H1 (cell line): ENCODE measurements at regions not wholly inside any gene's neighbourhood (a gene's known extent, or its start where the extent isn't known, plus 50 kb on each side); places are given as distances from the start of the nearest gene placed in this dataset.

Experiments
- CTCF ChIA-PET: fragments of 300-600 bp; sonication (Branson Sonifier 250); formaldehyde crosslinking; loops from one replicate; lab custom pipeline; 2021; ENCODE audit not compliant: partially characterized antibody; lab: Charles Lee
- POLR2A ChIA-PET: fragments of 300-600 bp; sonication (Branson Sonifier 250); formaldehyde crosslinking; loops from one replicate; lab custom pipeline; 2021; ENCODE audit warnings: inconsistent platforms; ENCODE audit not compliant: partially characterized antibody; lab: Charles Lee
- DNase-seq, 2 experiments: peaks; one replicate each; pipeline versions ENCODE4 v3.0.0 to v3.0.0-alpha.2; 2010 to 2022; ENCODE audit warnings: low spot score in 2 of 2, low read depth in 1 of 2, mixed read lengths in 1 of 2
- FAIRE-seq: peaks from 2 replicates; lab custom pipeline; 2011; peaks lifted over from hg19 to GRCh38; lab: Jason Lieb, UNC
- H2AFZ ChIP-seq: 2 replicates; pipeline ENCODE4 v1.8.1; 2012; ENCODE audit warnings: low read length, inconsistent platforms
- H2AK5ac ChIP-seq: 2 replicates; pipeline ENCODE4 v1.6.1; 2013; ENCODE audit warnings: low read depth, low read length
- H2BK120ac ChIP-seq: replicated peaks from 2 replicates; pipeline ENCODE3; 2013; ENCODE audit warnings: low read depth, low read length, inconsistent platforms
- H2BK12ac ChIP-seq: 2 replicates; pipeline ENCODE4 v1.6.1; 2013; ENCODE audit warnings: low read depth, low read length
- H2BK15ac ChIP-seq: 2 replicates; pipeline ENCODE4 v1.6.1; 2013; ENCODE audit warnings: low read length
- H2BK20ac ChIP-seq: 2 replicates; pipeline ENCODE4 v1.6.1; 2013; ENCODE audit warnings: low read length
- H2BK5ac ChIP-seq: 2 replicates; pipeline ENCODE4 v1.6.1; 2013; ENCODE audit warnings: low read depth, low read length
- H3K14ac ChIP-seq: 2 replicates; pipeline ENCODE4 v1.6.1; 2013; ENCODE audit warnings: inconsistent platforms; ENCODE audit not compliant: insufficient read length
- H3K18ac ChIP-seq: 2 replicates; pipeline ENCODE4 v1.6.1; 2013; ENCODE audit warnings: low read length; ENCODE audit errors: extremely low read depth
- H3K23ac ChIP-seq: 2 replicates; pipeline ENCODE4 v1.6.1; 2013; ENCODE audit warnings: inconsistent platforms; ENCODE audit not compliant: insufficient read length
- H3K23me2 ChIP-seq: 2 replicates; pipeline ENCODE4 v1.6.1; 2013; ENCODE audit warnings: low read depth, low read length
- H3K27ac ChIP-seq: 2 replicates; pipeline ENCODE4 v1.6.1; 2011; ENCODE audit warnings: low read depth, low read length, inconsistent platforms
- H3K27me3 ChIP-seq, 4 experiments: replicated peaks in 1 of 4; 1 replicate in 1 of 4; 2 replicates in 3 of 4; pipeline versions ENCODE4 v1.6.1 to v1.8.1; 2011 to 2013; ENCODE audit warnings: low read length in 3 of 4, mild to moderate bottlenecking in 3 of 4, inconsistent platforms in 2 of 4, mixed read lengths in 2 of 4, moderate library complexity in 1 of 4; ENCODE audit not compliant: control insufficient read depth in 3 of 4, insufficient read depth in 3 of 4; ENCODE audit errors: extremely low read depth in 1 of 4
- H3K36me3 ChIP-seq, 4 experiments: 2 replicates each; pipeline versions ENCODE4 v1.6.1 to v1.8.1; 2011 to 2013; ENCODE audit warnings: mild to moderate bottlenecking in 4 of 4, low read length in 3 of 4, moderate library complexity in 2 of 4, control low read depth in 1 of 4, inconsistent platforms in 1 of 4; ENCODE audit not compliant: insufficient read depth in 4 of 4, control insufficient read depth in 2 of 4
- H3K4ac ChIP-seq: replicated peaks from 2 replicates; pipeline ENCODE3; 2013; ENCODE audit warnings: low read length, low read depth, mixed read lengths, inconsistent platforms; ENCODE audit not compliant: insufficient read length
- H3K4me1 ChIP-seq, 4 experiments: replicated peaks in 1 of 4; 1 replicate in 1 of 4; 2 replicates in 3 of 4; pipeline versions ENCODE4 v1.6.1 to v1.8.1; 2011 to 2013; ENCODE audit warnings: low read length in 3 of 4, inconsistent platforms in 2 of 4, mixed read lengths in 1 of 4; ENCODE audit not compliant: insufficient read depth in 4 of 4, control insufficient read depth in 3 of 4
- H3K4me2 ChIP-seq, 2 experiments: 2 replicates each; pipeline versions ENCODE4 v1.6.1 to v1.8.1; 2011 to 2013; ENCODE audit warnings: low read depth in 2 of 2, low read length in 2 of 2, control low read depth in 1 of 2, inconsistent platforms in 1 of 2, mild to moderate bottlenecking in 1 of 2; ENCODE audit not compliant: insufficient read depth in 1 of 2
- H3K4me3 ChIP-seq, 4 experiments: fragments of 200-600, 300-600 bp in 1 of 4; sonication (generic), shearing (Covaris generic), sonication (Bioruptor Twin) in 1 of 4; 2 replicates each; pipeline versions ENCODE4 v1.5.1 to v1.8.1; 2011 to 2016; ENCODE audit warnings: low read length in 4 of 4, low read depth in 3 of 4, control low read depth in 2 of 4, inconsistent platforms in 2 of 4, mild to moderate bottlenecking in 2 of 4, mixed read lengths in 1 of 4, moderate library complexity in 1 of 4; ENCODE audit not compliant: insufficient read depth in 2 of 4; ENCODE audit errors: extremely low read depth in 1 of 4
- H3K56ac ChIP-seq: replicated peaks from 2 replicates; pipeline ENCODE3; 2013; ENCODE audit warnings: low read depth, mild to moderate bottlenecking, mixed read lengths, low read length, inconsistent platforms; ENCODE audit not compliant: insufficient read length
- H3K79me1 ChIP-seq: 2 replicates; pipeline ENCODE4 v1.6.1; 2013; ENCODE audit warnings: low read depth, low read length, control low read depth
- H3K79me2 ChIP-seq, 2 experiments: 2 replicates each; pipeline versions ENCODE4 v1.6.1 to v1.8.1; 2012 to 2013; ENCODE audit warnings: low read length in 2 of 2, mild to moderate bottlenecking in 2 of 2, inconsistent platforms in 1 of 2; ENCODE audit not compliant: insufficient read depth in 2 of 2, control insufficient read depth in 1 of 2
- H3K9ac ChIP-seq, 4 experiments: replicated peaks in 1 of 4; 1 replicate in 1 of 4; 2 replicates in 3 of 4; pipeline versions ENCODE4 v1.6.1 to v1.8.1; 2011 to 2013; ENCODE audit warnings: low read depth in 3 of 4, low read length in 3 of 4, control low read depth in 2 of 4, mild to moderate bottlenecking in 2 of 4, moderate library complexity in 2 of 4, inconsistent platforms in 1 of 4; ENCODE audit errors: extremely low read depth in 1 of 4
- H3K9me3 ChIP-seq, 2 experiments: 2 replicates each; pipeline versions ENCODE4 v1.6.1 to v1.8.1; 2012 to 2013; ENCODE audit warnings: mild to moderate bottlenecking in 2 of 2, moderate library complexity in 2 of 2, control low read depth in 1 of 2, inconsistent platforms in 1 of 2, low read depth in 1 of 2, low read length in 1 of 2, mixed read lengths in 1 of 2; ENCODE audit not compliant: insufficient read depth in 2 of 2
- H4K20me1 ChIP-seq, 2 experiments: replicated peaks in 1 of 2; 2 replicates each; pipeline versions ENCODE3 to v1.8.1; 2011 to 2013; ENCODE audit warnings: inconsistent platforms in 2 of 2, low read length in 2 of 2, mild to moderate bottlenecking in 1 of 2; ENCODE audit not compliant: insufficient read depth in 2 of 2, control insufficient read depth in 1 of 2
- H4K5ac ChIP-seq: 2 replicates; pipeline ENCODE4 v1.6.1; 2013; ENCODE audit warnings: low read length, low read depth, mixed read lengths, inconsistent platforms; ENCODE audit not compliant: insufficient read length
- H4K8ac ChIP-seq: 2 replicates; pipeline ENCODE4 v1.8.0; 2013; ENCODE audit warnings: mild to moderate bottlenecking, moderate library complexity, low read length, inconsistent platforms; ENCODE audit not compliant: insufficient read depth; ENCODE audit errors: extremely low read depth
- H4K91ac ChIP-seq: replicated peaks from 2 replicates; pipeline ENCODE3; 2013; ENCODE audit warnings: low read length, mixed read lengths, inconsistent platforms; ENCODE audit not compliant: insufficient read length
- CBX8 ChIP-seq: fragments of 300-800, 300-1000 bp; sonication (generic); IDR thresholded peaks from 2 replicates; pipeline ENCODE4 v1.7.1; 2016; ENCODE audit warnings: low read depth, low read length, borderline replicate concordance
- HDAC6 ChIP-seq: IDR thresholded peaks from one replicate; pipeline ENCODE4 v1.7.1; 2012; ENCODE audit warnings: low read depth, mild to moderate bottlenecking, inconsistent platforms, low read length, moderate library complexity
- JUN ChIP-seq: IDR thresholded peaks from 2 replicates; pipeline ENCODE4 v1.6.1; 2011; ENCODE audit warnings: low read depth, mild to moderate bottlenecking, improper control_type of control experiment, low read length
- KDM4A ChIP-seq: IDR thresholded peaks from one replicate; pipeline ENCODE4 v1.7.1; 2012; ENCODE audit warnings: low read depth, mild to moderate bottlenecking, moderate library complexity, low read length, inconsistent platforms; ENCODE audit not compliant: severe bottlenecking
- MAFK ChIP-seq: IDR thresholded peaks from 2 replicates; pipeline ENCODE4 v1.6.1; 2012; ENCODE audit warnings: low read depth, mild to moderate bottlenecking, improper control_type of control experiment, low read length
- NANOG ChIP-seq: IDR thresholded peaks from 2 replicates; pipeline ENCODE4 v1.6.1; 2011; ENCODE audit warnings: low read length, low read depth, mild to moderate bottlenecking, inconsistent platforms; ENCODE audit not compliant: insufficient read depth, poor library complexity, severe bottlenecking
- NRF1 ChIP-seq: IDR thresholded peaks from 2 replicates; pipeline ENCODE4 v1.6.1; 2011; ENCODE audit warnings: mild to moderate bottlenecking, low read depth, low read length, improper control_type of control experiment
- WGBS, 2 experiments: shearing (Covaris generic) in 1 of 2; methylation state at CpG; one replicate each; pipeline versions ENCODE4 v1.1.6 to v1.1.7; 2013 to 2015; ENCODE audit warnings: low lambda C conversion rate in 2 of 2, mixed read lengths in 2 of 2, inconsistent platforms in 1 of 2, low coverage in 1 of 2, missing lambda C conversion rate in 1 of 2; ENCODE audit not compliant: insufficient replicate concordance in 2 of 2, insufficient coverage in 1 of 2, insufficient read length in 1 of 2; ENCODE audit errors: extremely low coverage in 1 of 2, missing lambda C conversion rate in 1 of 2; 5-methylcytosine and 5-hydroxymethylcytosine counted together
- TF ChIP-seq, protein P1 (sequence below): IDR thresholded peaks from 2 replicates; pipeline ENCODE4 v1.6.1; 2011; ENCODE audit warnings: low read depth, mild to moderate bottlenecking, low read length; ENCODE audit not compliant: insufficient read depth
- TF ChIP-seq, protein P2 (sequence below): IDR thresholded peaks from 2 replicates; pipeline ENCODE4 v1.6.1; 2011; ENCODE audit warnings: low read length, improper control_type of control experiment

DNA sequence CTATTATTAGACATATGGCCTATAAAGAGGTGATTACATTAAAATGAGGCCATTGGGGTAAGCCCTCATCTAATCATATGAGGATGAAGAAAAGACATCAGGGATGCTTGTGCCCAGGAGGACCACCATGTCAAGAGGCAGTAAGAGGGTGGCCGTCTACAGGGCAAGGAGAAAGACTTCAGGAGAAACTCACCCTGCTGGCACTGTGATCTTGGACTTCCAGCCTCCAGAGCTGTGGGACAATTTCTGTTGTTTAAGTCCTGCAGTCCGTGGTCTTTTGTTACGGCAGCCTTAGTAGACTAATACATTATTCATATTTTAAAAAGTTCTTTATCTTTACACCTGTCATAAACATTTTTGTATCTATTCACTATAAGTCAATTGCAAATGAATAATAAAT lies 290.0 kb downstream of the PRL start:
- no peak overlapping the region for H3K14ac ChIP-seq
- no peak overlapping the region for H2BK20ac ChIP-seq
- H3K27ac ChIP-seq, result no peak overlapping the region
- H4K91ac ChIP-seq, result no peak overlapping the region
- peaks cover 0 to 6% (median 3%) of the 10 kb centered on the region in 4 experiments; a peak in 4 of 7 replicates for H3K4me1 ChIP-seq
- no peak overlapping the region for H3K4me3 ChIP-seq
- ChIA-PET CTCF (no interaction called here), POLR2A (interaction anchor here (1.6 kb wide), 1 partner anchor 29 kb away, joined by 5 read pairs; no protein-coding TSS in a partner anchor)
- WGBS, 2 experiments, result 93% methylated on average over 3 of the region's 3 CpGs; no CpG with 5 or more reads in 1 of the 2 experiments
- H2AK5ac ChIP-seq, result no peak overlapping the region
- H3K79me2 ChIP-seq, result peaks cover 0 to 16% of the 10 kb centered on the region in 2 experiments; a peak in 2 of 4 replicates
- no peaks in the 10 kb centered on the region for H4K20me1 ChIP-seq
- no peak overlapping the region for H3K23ac ChIP-seq
- no peak overlapping the region for H3K4ac ChIP-seq
- no peak overlapping the region for H2BK12ac ChIP-seq
- H3K9me3 ChIP-seq, result no peaks in the 10 kb centered on the region
- no peak overlapping the region for H2BK120ac ChIP-seq
- H4K8ac ChIP-seq, result no peak overlapping the region
- H2BK15ac ChIP-seq, result no peak overlapping the region
- H3K18ac ChIP-seq, result no peak overlapping the region
- DNase-seq (no peak), FAIRE-seq (no peak)
- H2AFZ ChIP-seq, result no peak overlapping the region
- no peak overlapping the region for H2BK5ac ChIP-seq
- no peak for TF ChIP-seq NRF1
- no peak for TF ChIP-seq JUN
- no peak for TF ChIP-seq CBX8
- no peak for TF ChIP-seq NANOG
- no peak for TF ChIP-seq HDAC6
- TF ChIP-seq KDM4A, result no peak
- TF ChIP-seq, protein P1, sequence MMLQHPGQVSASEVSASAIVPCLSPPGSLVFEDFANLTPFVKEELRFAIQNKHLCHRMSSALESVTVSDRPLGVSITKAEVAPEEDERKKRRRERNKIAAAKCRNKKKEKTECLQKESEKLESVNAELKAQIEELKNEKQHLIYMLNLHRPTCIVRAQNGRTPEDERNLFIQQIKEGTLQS, result no peak
- TF ChIP-seq, protein P2, sequence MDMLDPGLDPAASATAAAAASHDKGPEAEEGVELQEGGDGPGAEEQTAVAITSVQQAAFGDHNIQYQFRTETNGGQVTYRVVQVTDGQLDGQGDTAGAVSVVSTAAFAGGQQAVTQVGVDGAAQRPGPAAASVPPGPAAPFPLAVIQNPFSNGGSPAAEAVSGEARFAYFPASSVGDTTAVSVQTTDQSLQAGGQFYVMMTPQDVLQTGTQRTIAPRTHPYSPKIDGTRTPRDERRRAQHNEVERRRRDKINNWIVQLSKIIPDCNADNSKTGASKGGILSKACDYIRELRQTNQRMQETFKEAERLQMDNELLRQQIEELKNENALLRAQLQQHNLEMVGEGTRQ, result no peak
- no peak for TF ChIP-seq MAFK
- H3K27me3 ChIP-seq, result no peaks in the 10 kb centered on the region
- no peak overlapping the region for H3K56ac ChIP-seq
- no peaks in the 10 kb centered on the region for H3K36me3 ChIP-seq
- no peak overlapping the region for H3K4me2 ChIP-seq
- no peaks in the 10 kb centered on the region for H3K79me1 ChIP-seq
- H4K5ac ChIP-seq, result no peak overlapping the region
- H3K23me2 ChIP-seq, result no peaks in the 10 kb centered on the region
- H3K9ac ChIP-seq, result no peak overlapping the region
